GM10266 (cell line): ENCODE measurements at regions not wholly inside any gene's neighbourhood (a gene's known extent, or its start where the extent isn't known, plus 50 kb on each side); places are given as distances from the start of the nearest gene placed in this dataset.

Experiments
- DNase-seq: peaks from one replicate; pipeline ENCODE4 v3.0.0; 2012; ENCODE audit errors: extremely low spot score
- CTCF ChIP-seq: IDR thresholded peaks from 2 replicates; pipeline ENCODE4 v1.5.1; 2012; ENCODE audit warnings: mild to moderate bottlenecking, low read depth; ENCODE audit not compliant: control insufficient read depth, insufficient read depth; ENCODE audit errors: missing control alignments

DNA sequence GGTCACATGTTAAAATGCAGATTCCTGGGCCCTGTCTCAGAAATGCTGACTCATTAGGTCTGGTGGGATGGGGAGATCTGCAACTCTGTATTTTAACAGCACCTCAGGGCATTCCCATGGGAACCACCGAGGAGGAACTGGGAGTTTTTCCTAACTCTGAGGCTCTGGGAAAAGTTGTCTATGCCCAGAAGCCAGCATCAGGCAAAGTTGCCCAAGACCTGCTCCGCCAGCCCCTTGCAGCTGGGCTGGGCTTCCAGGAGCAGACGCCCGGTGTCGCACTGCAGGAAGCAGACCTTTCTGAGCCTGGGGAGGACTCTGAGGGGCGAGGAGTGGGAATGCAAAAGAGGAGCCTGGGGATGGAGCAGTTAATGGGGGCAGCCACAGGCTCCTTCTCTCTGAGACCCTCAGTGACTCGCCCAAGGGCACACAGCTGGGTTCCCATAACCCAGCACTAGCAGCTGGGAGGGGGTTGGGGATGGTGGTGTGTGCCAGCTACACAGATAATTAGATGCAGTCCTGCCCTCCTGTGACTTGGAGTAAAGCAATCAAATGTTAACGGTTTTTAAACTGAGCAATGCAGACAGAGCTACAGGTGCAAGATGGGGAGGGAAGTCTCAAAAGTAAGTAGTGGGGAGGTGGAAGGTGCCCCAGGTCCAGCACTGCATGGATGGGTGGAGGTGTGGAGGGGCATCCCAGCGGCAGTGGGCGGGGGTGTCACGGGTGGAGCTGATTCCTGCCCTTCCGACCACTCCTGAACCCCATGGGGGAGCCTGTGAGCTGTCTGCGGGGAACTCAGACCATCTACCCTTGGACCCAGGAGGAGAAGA lies 100.4 kb downstream of the LSM3 start:
- no peak for DNase-seq
- no peak for TF ChIP-seq CTCF

DNA sequence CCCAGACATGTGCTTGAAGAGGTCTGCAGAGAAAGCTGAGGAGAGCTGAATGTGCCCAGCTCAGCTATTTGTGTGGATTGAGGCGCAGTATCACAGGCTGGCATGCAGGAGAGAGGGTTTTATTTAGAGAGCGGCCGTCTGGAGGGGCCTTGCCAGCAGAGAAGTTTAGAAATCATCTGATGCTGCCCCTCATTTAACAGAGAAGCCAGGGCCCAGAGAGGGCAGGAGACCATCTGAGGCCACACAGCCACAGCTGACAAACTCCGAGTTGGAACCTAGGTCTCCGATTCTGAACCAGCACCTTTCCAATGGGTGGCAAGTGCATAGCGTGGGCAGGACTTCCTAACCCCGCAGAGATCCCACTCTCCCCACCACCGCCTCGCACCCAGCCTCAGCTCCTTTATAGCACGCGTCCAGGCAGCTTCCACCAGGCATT lies 101.0 kb downstream of the LSM3 start:
- DNase-seq = no peak
- no peak for TF ChIP-seq CTCF

- TF ChIP-seq CTCF = no peak
- no peak for DNase-seq
Observed at GRCh38 chr3:14280326-14280725, 101.7 kb downstream of the LSM3 start.

- no peak for DNase-seq
- TF ChIP-seq CTCF = no peak
Observed at GRCh38 chr3:14281053-14281452, 102.4 kb downstream of the LSM3 start.

- no peak for DNase-seq
- TF ChIP-seq CTCF = no peak
Observed at GRCh38 chr3:14282001-14282705, 103.5 kb downstream of the LSM3 start.

DNA sequence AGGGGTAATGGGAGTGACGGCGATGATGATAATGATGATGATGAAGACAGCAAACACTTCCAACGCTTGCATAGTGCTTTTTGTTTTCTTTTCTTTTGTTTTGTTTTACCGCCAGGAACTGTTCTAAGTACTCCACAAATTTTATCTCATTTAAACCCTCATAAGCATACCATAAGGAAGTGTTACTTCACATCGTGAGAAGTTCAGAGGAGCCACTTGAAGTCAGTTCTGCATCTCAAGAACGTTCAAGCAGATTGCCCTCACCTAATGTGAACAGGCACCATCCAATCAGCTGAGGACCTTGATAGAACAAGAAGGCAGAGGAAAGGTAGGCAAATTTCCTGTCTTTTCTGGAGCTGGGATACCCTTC lies 104.1 kb downstream of the LSM3 start:
- no peak for TF ChIP-seq CTCF
- no peak for DNase-seq
